ENCODE measurements at regions not wholly inside any gene's neighbourhood (a gene's known extent, or its start where the extent isn't known, plus 50 kb on each side); places are given as distances from the start of the nearest gene placed in this dataset.
"Not testable (repeated sequence)": the region's sequence is repeated elsewhere in the genome, so short reads cannot be mapped to it uniquely, and the experiment has no call there.

GRCh38 chr9:22970434-22970975 lies 523.9 kb downstream of the DMRTA1 start:
- no peak for TF ChIP-seq CTCF (IDR thresholded peaks at IDR 0.05; ENCODE audit: low read depth, low read length)
- no peak for DNase-seq (ENCODE audit: extremely low read depth, low read depth)

GRCh38 chr9:22975951-22976350 lies 529.3 kb downstream of the DMRTA1 start:
- no peak for TF ChIP-seq CTCF (IDR thresholded peaks at IDR 0.05; ENCODE audit: low read depth, low read length)
- DNase-seq (ENCODE audit: extremely low read depth, low read depth), result no peak

GRCh38 chr9:22976454-22976853 lies 529.8 kb downstream of the DMRTA1 start:
- DNase-seq (ENCODE audit: extremely low read depth, low read depth), result no peak
- no peak for TF ChIP-seq CTCF (IDR thresholded peaks at IDR 0.05; ENCODE audit: low read depth, low read length)

GRCh38 chr9:22980429-22980828 lies 533.8 kb downstream of the DMRTA1 start:
- DNase-seq (ENCODE audit: extremely low read depth, low read depth), result not testable (repeated sequence)

- no peak for DNase-seq (ENCODE audit: extremely low read depth, low read depth)
Measured at GRCh38 chr9:22986556-22986955, 539.9 kb downstream of the DMRTA1 start.

GRCh38 chr9:22990349-22990748 lies 543.7 kb downstream of the DMRTA1 start:
- no peak for DNase-seq (ENCODE audit: extremely low read depth, low read depth)
- TF ChIP-seq CTCF (IDR thresholded peaks at IDR 0.05; ENCODE audit: low read depth, low read length), result no peak

More at GRCh38 chr9:22986556-22986955, 539.9 kb downstream of the DMRTA1 start:
- TF ChIP-seq CTCF (IDR thresholded peaks at IDR 0.05; ENCODE audit: low read depth, low read length), result no peak

GRCh38 chr9:22992780-22993179 lies 546.2 kb downstream of the DMRTA1 start:
- TF ChIP-seq CTCF (IDR thresholded peaks at IDR 0.05; ENCODE audit: low read depth, low read length), result no peak
- no peak for DNase-seq (ENCODE audit: extremely low read depth, low read depth)

- no peak for DNase-seq (ENCODE audit: extremely low read depth, low read depth)
Measured at GRCh38 chr9:22997923-22998322, 551.3 kb downstream of the DMRTA1 start.

More at GRCh38 chr9:22997923-22998322, 551.3 kb downstream of the DMRTA1 start:
- no peak for TF ChIP-seq CTCF (IDR thresholded peaks at IDR 0.05; ENCODE audit: low read depth, low read length)
